ENCODE measurements at regions not wholly inside any gene's neighbourhood (a gene's known extent, or its start where the extent isn't known, plus 50 kb on each side); places are given as distances from the start of the nearest gene placed in this dataset.

- TF ChIP-seq CTCF (IDR thresholded peaks at IDR 0.05) (no peak), EZH2phosphoT487 (IDR thresholded peaks at IDR 0.05) (no peak), EZH2 (IDR thresholded peaks at IDR 0.05) (no peak)
- Mint-ChIP-seq H3K27me3 (ENCODE audit: insufficient read depth, low read depth) (peaks cover 3% of the 10 kb centered on the region), H3K36me3 (no peaks in the 10 kb centered on the region), H3K4me3 (no peak overlapping the region), H3K27ac (peak overlapping the region; percentile 12), H3K4me1 (no peaks in the 10 kb centered on the region), H3K9me3 (peaks cover 3% of the 10 kb centered on the region)
- H3K36me3 ChIP-seq: no peaks in the 10 kb centered on the region
- H2AFZ ChIP-seq (replicated peaks): peak overlapping the region; percentile 91
- H3F3A ChIP-seq (ENCODE audit: low read depth): no peaks in the 10 kb centered on the region
- H3K4me2 ChIP-seq: peak overlapping the region; percentile 13
- H3K9ac ChIP-seq: no peak overlapping the region
- H3K27me3 ChIP-seq: no peaks in the 10 kb centered on the region
- H3K4me3 ChIP-seq: no peak overlapping the region
- H4K20me1 ChIP-seq (ENCODE audit: low read depth): no peaks in the 10 kb centered on the region
- H3K27ac ChIP-seq: no peak overlapping the region
- no peaks in the 10 kb centered on the region for H3K79me2 ChIP-seq (ENCODE audit: low read depth)
- peaks cover 13% of the 10 kb centered on the region for H3K4me1 ChIP-seq
- no peaks in the 10 kb centered on the region for H3K9me3 ChIP-seq (ENCODE audit: low read depth)
- DNase-seq (ENCODE audit: low spot score): peak; percentile 3
Observed at GRCh38 chr7:115827305-115828045, 203.1 kb downstream of the TFEC start.

- Histone ChIP-seq H3F3A (ENCODE audit: low read depth) (no peaks in the 10 kb centered on the region), H3K9me3 (ENCODE audit: low read depth) (no peaks in the 10 kb centered on the region), H3K27me3 (no peaks in the 10 kb centered on the region), H3K79me2 (ENCODE audit: low read depth) (no peaks in the 10 kb centered on the region), H4K20me1 (ENCODE audit: low read depth) (no peaks in the 10 kb centered on the region), H3K27ac (no peak overlapping the region), H3K4me1 (peaks cover 13% of the 10 kb centered on the region), H3K36me3 (no peaks in the 10 kb centered on the region), H3K9ac (no peak overlapping the region), H2AFZ (replicated peaks) (no peak overlapping the region), H3K4me2 (no peak overlapping the region), H3K4me3 (no peak overlapping the region)
- Mint-ChIP-seq H3K4me3 (no peak overlapping the region), H3K27me3 (ENCODE audit: insufficient read depth, low read depth) (peaks cover 3% of the 10 kb centered on the region), H3K9me3 (peaks cover 3% of the 10 kb centered on the region), H3K27ac (no peak overlapping the region), H3K36me3 (no peaks in the 10 kb centered on the region), H3K4me1 (no peaks in the 10 kb centered on the region)
- DNase-seq (ENCODE audit: low spot score): no peak
- no peak for TF ChIP-seq CTCF (IDR thresholded peaks at IDR 0.05)
- TF ChIP-seq EZH2 (IDR thresholded peaks at IDR 0.05): no peak
- no peak for TF ChIP-seq EZH2phosphoT487 (IDR thresholded peaks at IDR 0.05)
Observed at GRCh38 chr7:115825456-115826115, 205.0 kb downstream of the TFEC start.

GRCh38 chr7:115822801-115823200 lies 207.8 kb downstream of the TFEC start:
- Mint-ChIP-seq H3K4me3 (no peak overlapping the region), H3K36me3 (no peaks in the 10 kb centered on the region), H3K9me3 (no peaks in the 10 kb centered on the region), H3K27me3 (ENCODE audit: insufficient read depth, low read depth) (no peaks in the 10 kb centered on the region), H3K4me1 (no peaks in the 10 kb centered on the region), H3K27ac (no peak overlapping the region)
- Histone ChIP-seq H3K79me2 (ENCODE audit: low read depth) (no peaks in the 10 kb centered on the region), H3K27me3 (no peaks in the 10 kb centered on the region), H3K9me3 (ENCODE audit: low read depth) (no peaks in the 10 kb centered on the region), H3K27ac (no peak overlapping the region), H3K36me3 (no peaks in the 10 kb centered on the region), H3K4me3 (no peak overlapping the region), H3K9ac (no peak overlapping the region), H2AFZ (replicated peaks) (no peak overlapping the region), H4K20me1 (ENCODE audit: low read depth) (no peaks in the 10 kb centered on the region), H3K4me1 (peaks cover 13% of the 10 kb centered on the region), H3K4me2 (no peak overlapping the region), H3F3A (ENCODE audit: low read depth) (no peaks in the 10 kb centered on the region)
- TF ChIP-seq CTCF (IDR thresholded peaks at IDR 0.05) (no peak), EZH2phosphoT487 (IDR thresholded peaks at IDR 0.05) (no peak), EZH2 (IDR thresholded peaks at IDR 0.05) (no peak)
- no peak for DNase-seq (ENCODE audit: low spot score)
